Stimulated activated CD4-positive, alpha-beta T cell treated with anti-CD3 and anti-CD28 coated beads, Interleukin-4, amount 100 ng/mL, for 48 hours (primary cell): ENCODE measurements at regions not wholly inside any gene's neighbourhood (a gene's known extent, or its start where the extent isn't known, plus 50 kb on each side); places are given as distances from the start of the nearest gene placed in this dataset.

ENCODE experiments used
- DNase-seq, 2 donors: peaks; one replicate each; pipeline ENCODE4 v3.0.0-alpha.2; 2020; ENCODE audit warnings: low read depth in 2 of 2

- DNase-seq: no peak
These were observed 540.0 kb downstream of the RERGL start for GRCh38 chr12:17550011-17550410.

GRCh38 chr12:17540921-17541320 is 549.1 kb downstream of the RERGL start:
- DNase-seq: no peak

- no peak for DNase-seq
These were observed 561.6 kb downstream of the RERGL start for GRCh38 chr12:17528394-17528793.

- no peak for DNase-seq
These were observed 563.0 kb downstream of the RERGL start for GRCh38 chr12:17527021-17527420.

GRCh38 chr12:17511369-17511768 is 578.6 kb downstream of the RERGL start:
- no peak for DNase-seq

- no peak for DNase-seq
These were observed 582.7 kb downstream of the RERGL start for GRCh38 chr12:17507336-17507735.

GRCh38 chr12:17503742-17504141 is 586.3 kb downstream of the RERGL start:
- DNase-seq: no peak

GRCh38 chr12:17489452-17489851 is 600.5 kb downstream of the RERGL start:
- DNase-seq: no peak

GRCh38 chr12:17478908-17479673 is 610.9 kb downstream of the RERGL start:
- DNase-seq: no peak

- DNase-seq: no peak
These were observed 619.5 kb downstream of the RERGL start for GRCh38 chr12:17470460-17470859.

- DNase-seq: no peak
These were observed 630.8 kb downstream of the RERGL start for GRCh38 chr12:17459214-17459613.

- DNase-seq: no peak
These were observed 633.5 kb downstream of the RERGL start for GRCh38 chr12:17456486-17456885.

- DNase-seq: no peak
These were observed 651.9 kb downstream of the RERGL start for GRCh38 chr12:17438141-17438540.

- DNase-seq: no peak
These were observed 673.2 kb downstream of the RERGL start for GRCh38 chr12:17416748-17417147.

- no peak for DNase-seq
These were observed 675.4 kb downstream of the RERGL start for GRCh38 chr12:17414596-17414995.

- no peak for DNase-seq
These were observed 678.3 kb downstream of the RERGL start for GRCh38 chr12:17411662-17412061.

- no peak for DNase-seq
These were observed 701.3 kb downstream of the RERGL start for GRCh38 chr12:17388679-17389078.

GRCh38 chr12:17383321-17383720 is 706.7 kb downstream of the RERGL start:
- no peak for DNase-seq

GRCh38 chr12:17381211-17381610 is 708.8 kb downstream of the RERGL start:
- DNase-seq: no peak

GRCh38 chr12:17372508-17372907 is 717.5 kb downstream of the RERGL start:
- DNase-seq: no peak

GRCh38 chr12:17371491-17372215 is 718.3 kb downstream of the RERGL start:
- no peak for DNase-seq

GRCh38 chr12:17370621-17371020 is 719.4 kb downstream of the RERGL start:
- no peak for DNase-seq

GRCh38 chr12:17369556-17369955 is 720.4 kb downstream of the RERGL start:
- DNase-seq: no peak
